HEK293 (cell line): ENCODE measurements at regions not wholly inside any gene's neighbourhood (a gene's known extent, or its start where the extent isn't known, plus 50 kb on each side); places are given as distances from the start of the nearest gene placed in this dataset.

Experiments
- CTCF ChIP-seq: fragments of 450-650 bp; formaldehyde crosslinking; IDR thresholded peaks from 2 replicates; pipeline ENCODE4 v1.5.1; 2016; ENCODE audit warnings: missing biosample characterization, missing genetic modification characterization
- PATZ1 ChIP-seq: fragments of 450-650 bp; formaldehyde crosslinking; IDR thresholded peaks from 2 replicates; pipeline ENCODE4 v1.5.1; 2016; ENCODE audit warnings: missing biosample characterization, missing genetic modification characterization
- ZNF398 ChIP-seq: fragments of 450-650 bp; formaldehyde crosslinking; IDR thresholded peaks from 2 replicates; pipeline ENCODE4 v1.5.1; 2017; ENCODE audit warnings: missing biosample characterization, missing genetic modification characterization

GRCh38 chr1:121538943-121539575 lies 354.3 kb downstream of the SRGAP2C start:
- TF ChIP-seq PATZ1: no peak
- TF ChIP-seq CTCF (tag by site-specific recombination): no peak
- TF ChIP-seq ZNF398: no peak
